ACHN (cell line): ENCODE measurements at regions not wholly inside any gene's neighbourhood (a gene's known extent, or its start where the extent isn't known, plus 50 kb on each side); places are given as distances from the start of the nearest gene placed in this dataset.

Experiments used
- DNase-seq: peaks from one replicate; pipeline ENCODE4 v3.0.0-alpha.2; 2015
- in situ Hi-C: cut with HindIII; loops from 2 replicates; pipeline ENCODE4 v1.10.0; 2017; ENCODE audit warnings: low sequenced_read_pairs, low pct_ligation_motif_present, low pct_unique_long_range_greater_than_20kb

DNA sequence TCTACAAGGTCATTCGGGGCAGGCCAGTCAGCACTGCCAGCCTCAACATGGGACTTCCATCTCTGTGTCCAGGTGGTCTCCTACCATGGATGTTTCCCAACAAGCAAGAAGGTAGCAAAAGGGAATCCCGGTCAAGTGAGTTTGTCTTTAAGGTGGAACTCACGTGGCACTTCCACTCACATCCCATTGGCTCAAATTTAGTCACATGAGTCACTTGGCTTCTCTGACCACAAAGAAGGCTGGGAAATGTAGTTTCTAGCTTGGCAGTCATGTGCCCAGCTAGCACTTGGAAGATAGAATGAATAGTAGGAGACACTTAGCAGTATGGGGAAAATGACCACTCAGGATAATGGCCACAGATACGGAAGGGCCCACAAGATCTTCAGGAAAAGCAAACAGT, 106.6 kb downstream of the AIPL1 start:
- in situ Hi-C loops, result no loop called here
- DNase-seq, result no peak

GRCh38 chr17:6327007-6327406, 107.9 kb downstream of the AIPL1 start:
- in situ Hi-C loops, result no loop called here
- no peak for DNase-seq

DNA sequence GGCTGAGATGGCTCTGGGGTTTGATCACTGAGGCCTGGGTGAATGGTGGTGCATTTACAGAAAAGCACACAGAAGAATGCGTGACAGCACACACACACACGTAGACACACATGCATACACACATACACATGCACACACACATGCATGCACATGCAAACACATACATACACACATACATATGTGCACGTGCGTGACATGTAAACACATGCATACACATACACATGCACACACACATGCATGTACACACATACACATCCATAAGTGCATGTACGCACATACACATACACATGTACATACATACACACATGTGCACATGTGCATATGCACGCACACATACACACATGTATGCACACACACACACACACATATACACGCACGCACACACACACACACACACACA, 108.4 kb downstream of the AIPL1 start:
- DNase-seq, result no peak
- in situ Hi-C loops, result no loop called here

- DNase-seq, result no peak
- in situ Hi-C loops, result no loop called here
Measured at GRCh38 chr17:6325741-6326140, 109.2 kb downstream of the AIPL1 start.

GRCh38 chr17:6325051-6325450, 109.9 kb downstream of the AIPL1 start:
- no peak for DNase-seq
- in situ Hi-C loops, result no loop called here

DNA sequence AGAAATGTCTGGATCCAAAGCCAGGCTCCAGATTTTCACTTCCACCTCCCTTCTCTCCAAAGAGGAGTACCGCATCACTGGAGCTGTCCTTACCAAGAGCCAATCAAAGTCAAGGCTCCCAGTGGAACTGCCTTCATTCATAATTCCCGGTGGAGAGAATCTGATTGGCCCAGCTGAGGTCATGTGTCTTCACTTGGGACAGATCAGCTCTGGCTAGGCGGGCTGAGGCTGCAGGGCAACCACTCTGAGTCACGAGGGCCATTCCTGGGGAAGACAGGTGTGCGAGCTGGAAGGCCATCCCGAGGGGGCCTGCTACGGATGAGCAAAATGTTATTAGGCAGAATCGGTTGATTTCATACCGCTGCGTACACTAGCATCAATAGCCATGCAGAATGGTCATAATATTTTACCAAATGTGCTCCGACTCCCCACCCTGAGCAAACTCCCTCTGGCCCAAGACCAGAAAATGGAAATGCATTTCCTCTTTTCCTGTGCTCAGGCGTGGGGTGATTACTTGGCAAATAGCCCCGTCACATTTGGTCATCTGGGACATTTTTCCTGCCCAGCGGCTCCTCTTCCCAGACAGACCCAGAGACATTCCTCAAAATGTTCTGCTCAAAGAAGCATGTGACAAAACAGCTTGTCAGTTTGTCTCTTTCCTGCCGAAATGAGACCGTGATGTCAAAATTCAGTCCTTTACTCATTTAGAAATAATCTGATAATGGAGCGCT, 111.1 kb downstream of the AIPL1 start:
- DNase-seq, result peak; percentile 14
- in situ Hi-C loops, result no loop called here

DNA sequence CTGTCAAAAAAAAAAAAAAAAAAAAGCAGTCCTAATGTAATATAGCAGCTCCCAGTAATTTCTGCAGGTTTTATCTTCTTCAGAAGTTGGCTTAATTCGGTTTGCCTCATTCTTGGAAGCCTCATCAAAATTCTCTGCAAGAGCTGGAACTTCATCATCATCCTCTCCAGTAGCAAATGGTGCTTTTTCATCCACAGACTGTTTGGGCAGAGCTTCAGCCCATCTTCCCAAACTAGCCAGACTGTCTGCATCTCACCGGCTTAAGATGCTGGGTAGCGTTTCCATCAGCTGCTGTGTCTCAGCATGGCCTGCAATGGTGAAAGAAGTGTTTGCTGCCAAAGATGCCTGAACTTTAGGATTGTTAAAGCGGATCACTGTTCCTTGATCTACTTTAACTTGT, 112.6 kb downstream of the AIPL1 start:
- in situ Hi-C loops, result no loop called here
- no peak for DNase-seq

DNA sequence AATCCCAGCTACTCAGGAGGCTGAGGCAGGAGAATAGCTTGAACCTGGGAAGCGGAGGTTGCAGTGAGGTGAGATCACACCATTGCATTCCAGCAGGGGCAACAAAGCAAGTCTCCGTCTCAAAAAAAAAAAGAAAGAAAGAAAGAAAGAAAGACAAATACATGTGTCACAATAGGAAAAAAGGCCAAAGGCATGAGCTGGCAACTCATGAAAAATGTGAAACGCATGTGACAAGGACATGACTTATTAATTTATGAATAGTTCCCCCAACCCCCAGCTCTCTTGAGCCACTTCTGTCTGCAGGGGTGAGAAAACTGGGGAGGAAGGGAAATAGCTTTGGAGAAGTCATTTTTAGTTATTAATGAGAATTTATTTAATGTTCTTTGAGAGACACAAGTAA, 120.6 kb downstream of the AIPL1 start:
- in situ Hi-C loops, result no loop called here
- no peak for DNase-seq

- in situ Hi-C loops, result no loop called here
- no peak for DNase-seq
Measured at GRCh38 chr17:6313835-6314234, 121.1 kb downstream of the AIPL1 start.

DNA sequence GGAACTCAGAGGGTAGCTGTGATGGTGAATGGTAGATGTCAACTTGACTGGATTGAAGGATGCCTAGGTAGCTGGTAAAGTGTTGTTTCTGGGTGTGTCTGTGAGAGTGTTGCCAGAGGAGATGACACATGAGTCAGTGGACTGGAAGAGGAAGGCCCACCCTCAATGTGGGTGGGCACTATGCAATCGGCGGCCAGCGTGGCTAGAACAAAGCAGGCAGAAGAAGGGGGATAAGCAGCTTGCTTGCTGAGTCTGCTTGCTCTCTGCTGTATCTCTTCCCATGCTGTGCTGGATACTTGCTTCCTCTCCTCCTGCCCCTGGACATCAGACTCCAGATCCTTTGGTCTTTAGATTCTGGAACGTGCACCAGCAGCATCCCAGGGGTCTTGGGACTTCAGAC, 128.1 kb downstream of the AIPL1 start:
- DNase-seq, result no peak
- in situ Hi-C loops, result no loop called here

DNA sequence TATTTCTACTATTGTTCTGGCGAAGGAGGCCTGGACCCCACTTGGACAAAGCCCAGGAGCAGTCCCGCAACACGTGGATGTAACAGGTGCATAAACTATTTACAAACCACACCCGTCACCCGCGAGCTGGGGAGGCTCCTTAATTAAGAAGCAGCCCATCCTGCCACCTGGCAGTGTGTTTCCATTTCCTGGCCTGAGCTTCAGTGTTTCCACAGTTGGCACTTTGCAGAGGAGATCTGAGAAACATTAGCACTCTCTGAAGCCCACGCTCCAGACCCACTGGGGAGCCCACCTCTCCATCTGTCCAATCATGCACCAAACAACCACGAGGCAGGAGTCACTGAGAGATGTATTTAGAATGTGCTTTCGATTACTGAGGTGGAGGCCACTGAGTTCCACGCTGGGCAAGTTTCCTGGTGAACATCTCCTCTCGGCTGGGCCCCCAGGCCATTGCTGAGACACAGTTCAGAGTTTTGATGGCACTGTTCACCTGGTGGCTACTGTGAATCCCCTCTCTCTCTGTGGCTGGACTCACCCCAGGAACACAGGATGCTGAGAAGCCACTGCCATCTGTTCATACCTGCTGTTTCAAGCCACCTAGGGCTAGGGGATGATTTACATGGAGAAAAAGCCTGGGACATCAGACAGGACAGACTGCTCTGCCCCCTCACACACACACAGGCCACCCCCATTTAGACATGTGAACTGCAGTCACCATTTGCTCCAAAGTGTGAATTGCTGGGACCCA, 129.1 kb downstream of the AIPL1 start:
- in situ Hi-C loops, result no loop called here
- DNase-seq, result no peak

- no peak for DNase-seq
- in situ Hi-C loops, result no loop called here
Measured at GRCh38 chr17:6304894-6305612, 129.9 kb downstream of the AIPL1 start.

GRCh38 chr17:6303664-6304063, 131.3 kb downstream of the AIPL1 start:
- in situ Hi-C loops, result no loop called here

DNA sequence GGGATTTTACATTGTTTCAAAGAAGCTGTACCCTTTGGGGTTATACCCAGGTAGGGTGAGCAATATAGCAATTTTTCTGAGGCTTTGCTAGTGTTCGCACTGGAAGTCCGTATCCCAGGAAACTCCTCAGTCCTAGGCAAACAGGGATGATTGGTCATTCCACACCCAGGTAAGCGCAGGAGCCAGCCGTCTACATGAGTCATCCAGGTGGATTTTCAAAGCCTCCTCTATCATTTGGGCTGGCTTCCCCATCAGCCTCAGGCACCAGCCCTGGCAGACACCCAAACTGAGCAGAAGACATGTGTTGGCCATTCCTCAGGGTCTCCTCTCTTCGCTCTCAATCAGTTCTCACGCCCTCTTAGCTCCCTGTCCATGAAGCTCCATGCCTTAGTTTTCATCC, 135.6 kb downstream of the AIPL1 start:
- DNase-seq, result no peak
- in situ Hi-C loops, result no loop called here

More at GRCh38 chr17:6303664-6304063, 131.3 kb downstream of the AIPL1 start:
- peak; percentile 54 for DNase-seq

DNA sequence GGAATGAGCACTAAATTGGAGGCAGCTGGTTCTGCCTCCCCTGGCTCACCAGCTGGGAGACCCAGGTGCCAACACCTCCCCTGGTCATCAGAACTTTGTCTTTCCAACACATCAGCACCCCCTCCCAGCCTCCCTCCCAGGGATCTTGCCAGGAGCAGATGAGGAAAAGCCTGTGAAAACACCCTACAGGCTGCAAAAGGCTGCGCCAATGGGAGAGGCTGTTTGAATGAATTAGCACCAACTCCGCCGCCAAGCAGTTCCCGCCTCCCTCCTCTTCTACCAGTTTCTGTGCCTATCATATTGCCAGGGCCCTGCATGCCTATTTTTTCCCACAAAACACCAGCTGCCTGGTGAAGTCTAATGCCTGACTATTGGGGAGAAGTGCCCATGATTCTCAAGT, 137.0 kb downstream of the AIPL1 start:
- no peak for DNase-seq
- in situ Hi-C loops, result no loop called here

DNA sequence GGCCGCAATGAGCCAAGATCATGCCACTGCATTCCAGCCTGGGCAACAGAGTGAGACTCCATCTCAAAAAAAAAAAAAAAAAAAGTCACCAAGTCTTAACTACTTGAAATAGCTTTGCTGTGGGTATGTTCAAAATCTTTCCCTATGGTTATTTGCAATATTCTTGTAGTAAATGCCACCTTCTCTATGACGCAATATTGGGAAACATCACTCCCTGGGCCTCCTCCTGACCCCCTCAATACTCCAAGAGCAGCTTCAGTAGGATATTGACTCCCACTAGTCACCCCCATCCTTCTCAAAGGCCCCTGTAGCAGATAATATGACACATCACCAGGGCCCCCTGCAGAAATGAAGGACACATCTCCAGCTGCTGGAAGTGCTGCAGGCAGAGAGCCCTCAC, 137.8 kb downstream of the AIPL1 start:
- DNase-seq, result no peak
- in situ Hi-C loops, result no loop called here

- in situ Hi-C loops, result no loop called here
- DNase-seq, result no peak
Measured at GRCh38 chr17:6290488-6291196, 144.3 kb downstream of the AIPL1 start.

GRCh38 chr17:6286233-6286632, 148.7 kb downstream of the AIPL1 start:
- peak; percentile 21 for DNase-seq
- in situ Hi-C loops, result no loop called here

DNA sequence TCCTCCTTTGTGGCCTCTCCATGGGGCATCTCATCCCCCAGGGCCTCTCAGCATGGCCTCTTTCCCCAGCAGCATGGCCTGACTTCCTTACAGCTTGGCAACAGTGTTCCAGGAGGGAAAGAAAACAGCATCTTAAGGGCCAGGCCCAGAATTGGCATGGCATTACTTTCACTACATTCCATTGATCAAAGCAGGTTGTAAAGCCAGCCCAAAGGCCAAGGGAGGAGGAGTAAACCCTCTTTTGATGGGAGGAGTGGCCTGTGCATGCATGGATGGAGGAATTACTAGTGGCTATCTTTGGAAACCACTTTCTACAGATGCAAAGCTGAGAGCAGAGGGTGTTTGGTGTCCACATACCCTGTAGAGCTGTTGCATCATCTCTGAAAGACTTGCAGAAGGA, 149.4 kb downstream of the AIPL1 start:
- no peak for DNase-seq
- in situ Hi-C loops, result no loop called here
